ENCODE measurements at regions not wholly inside any gene's neighbourhood (a gene's known extent, or its start where the extent isn't known, plus 50 kb on each side); places are given as distances from the start of the nearest gene placed in this dataset.

- TF ChIP-seq ARNTL (CRISPR knock-in tag; IDR thresholded peaks at IDR 0.05; ENCODE audit: borderline replicate concordance, low read depth) (no peak), ZNF8 (CRISPR knock-in tag; IDR thresholded peaks at IDR 0.05) (no peak), BACH2 (CRISPR knock-in tag; IDR thresholded peaks at IDR 0.05; ENCODE audit: borderline replicate concordance) (no peak), ZC3H10 (CRISPR knock-in tag; IDR thresholded peaks at IDR 0.05) (no peak), OSR1 (CRISPR knock-in tag; IDR thresholded peaks at IDR 0.05) (no peak), PATZ1 (CRISPR knock-in tag; IDR thresholded peaks at IDR 0.05; ENCODE audit: borderline replicate concordance) (no peak), TCF4 (CRISPR knock-in tag; IDR thresholded peaks at IDR 0.05; ENCODE audit: borderline replicate concordance) (no peak), GLIS3 (CRISPR knock-in tag; IDR thresholded peaks at IDR 0.05) (no peak), ZNF70 (CRISPR knock-in tag; IDR thresholded peaks at IDR 0.05) (no peak), ZNF565 (CRISPR knock-in tag; conservative IDR thresholded peaks at IDR 0.05; ENCODE audit: low read depth) (no peak), CSDC2 (CRISPR knock-in tag; IDR thresholded peaks at IDR 0.05) (no peak), CREB5 (CRISPR knock-in tag; IDR thresholded peaks at IDR 0.05; ENCODE audit: low read depth) (no peak), RARB (CRISPR knock-in tag; IDR thresholded peaks at IDR 0.05) (no peak), ZFP3 (CRISPR knock-in tag; IDR thresholded peaks at IDR 0.05) (no peak), PPARA (CRISPR knock-in tag; IDR thresholded peaks at IDR 0.05; ENCODE audit: borderline replicate concordance) (no peak), ESRRG (CRISPR knock-in tag; IDR thresholded peaks at IDR 0.05) (no peak), SNAI2 (CRISPR knock-in tag; IDR thresholded peaks at IDR 0.05) (no peak)
- TF ChIP-seq, protein P1, sequence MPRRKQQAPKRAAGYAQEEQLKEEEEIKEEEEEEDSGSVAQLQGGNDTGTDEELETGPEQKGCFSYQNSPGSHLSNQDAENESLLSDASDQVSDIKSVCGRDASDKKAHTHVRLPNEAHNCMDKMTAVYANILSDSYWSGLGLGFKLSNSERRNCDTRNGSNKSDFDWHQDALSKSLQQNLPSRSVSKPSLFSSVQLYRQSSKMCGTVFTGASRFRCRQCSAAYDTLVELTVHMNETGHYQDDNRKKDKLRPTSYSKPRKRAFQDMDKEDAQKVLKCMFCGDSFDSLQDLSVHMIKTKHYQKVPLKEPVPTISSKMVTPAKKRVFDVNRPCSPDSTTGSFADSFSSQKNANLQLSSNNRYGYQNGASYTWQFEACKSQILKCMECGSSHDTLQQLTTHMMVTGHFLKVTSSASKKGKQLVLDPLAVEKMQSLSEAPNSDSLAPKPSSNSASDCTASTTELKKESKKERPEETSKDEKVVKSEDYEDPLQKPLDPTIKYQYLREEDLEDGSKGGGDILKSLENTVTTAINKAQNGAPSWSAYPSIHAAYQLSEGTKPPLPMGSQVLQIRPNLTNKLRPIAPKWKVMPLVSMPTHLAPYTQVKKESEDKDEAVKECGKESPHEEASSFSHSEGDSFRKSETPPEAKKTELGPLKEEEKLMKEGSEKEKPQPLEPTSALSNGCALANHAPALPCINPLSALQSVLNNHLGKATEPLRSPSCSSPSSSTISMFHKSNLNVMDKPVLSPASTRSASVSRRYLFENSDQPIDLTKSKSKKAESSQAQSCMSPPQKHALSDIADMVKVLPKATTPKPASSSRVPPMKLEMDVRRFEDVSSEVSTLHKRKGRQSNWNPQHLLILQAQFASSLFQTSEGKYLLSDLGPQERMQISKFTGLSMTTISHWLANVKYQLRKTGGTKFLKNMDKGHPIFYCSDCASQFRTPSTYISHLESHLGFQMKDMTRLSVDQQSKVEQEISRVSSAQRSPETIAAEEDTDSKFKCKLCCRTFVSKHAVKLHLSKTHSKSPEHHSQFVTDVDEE (CRISPR knock-in tag; IDR thresholded peaks at IDR 0.05): no peak
- TF ChIP-seq, protein P2, sequence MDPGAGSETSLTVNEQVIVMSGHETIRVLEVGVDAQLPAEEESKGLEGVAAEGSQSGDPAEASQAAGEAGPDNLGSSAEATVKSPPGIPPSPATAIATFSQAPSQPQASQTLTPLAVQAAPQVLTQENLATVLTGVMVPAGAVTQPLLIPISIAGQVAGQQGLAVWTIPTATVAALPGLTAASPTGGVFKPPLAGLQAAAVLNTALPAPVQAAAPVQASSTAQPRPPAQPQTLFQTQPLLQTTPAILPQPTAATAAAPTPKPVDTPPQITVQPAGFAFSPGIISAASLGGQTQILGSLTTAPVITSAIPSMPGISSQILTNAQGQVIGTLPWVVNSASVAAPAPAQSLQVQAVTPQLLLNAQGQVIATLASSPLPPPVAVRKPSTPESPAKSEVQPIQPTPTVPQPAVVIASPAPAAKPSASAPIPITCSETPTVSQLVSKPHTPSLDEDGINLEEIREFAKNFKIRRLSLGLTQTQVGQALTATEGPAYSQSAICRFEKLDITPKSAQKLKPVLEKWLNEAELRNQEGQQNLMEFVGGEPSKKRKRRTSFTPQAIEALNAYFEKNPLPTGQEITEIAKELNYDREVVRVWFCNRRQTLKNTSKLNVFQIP (CRISPR knock-in tag; IDR thresholded peaks at IDR 0.05; ENCODE audit: borderline replicate concordance, low read depth): no peak
- no peak for ATAC-seq
Measured at GRCh38 chr13:73995736-73996135, 138.5 kb downstream of the KLF12 start.

- TF ChIP-seq TOX (CRISPR knock-in tag; IDR thresholded peaks at IDR 0.05; ENCODE audit: borderline replicate concordance): no peak
- no peak for ATAC-seq
Measured at GRCh38 chr13:73993661-73994060, 140.5 kb downstream of the KLF12 start.

- ATAC-seq: no peak
- TF ChIP-seq ZC3H10 (CRISPR knock-in tag; IDR thresholded peaks at IDR 0.05) (no peak), GLIS3 (CRISPR knock-in tag; IDR thresholded peaks at IDR 0.05) (no peak), ESRRG (CRISPR knock-in tag; IDR thresholded peaks at IDR 0.05) (no peak), PATZ1 (CRISPR knock-in tag; IDR thresholded peaks at IDR 0.05; ENCODE audit: borderline replicate concordance) (no peak), CSRNP3 (CRISPR knock-in tag; IDR thresholded peaks at IDR 0.05) (no peak), ARNTL (CRISPR knock-in tag; IDR thresholded peaks at IDR 0.05; ENCODE audit: borderline replicate concordance, low read depth) (no peak)
Measured at GRCh38 chr13:73991884-73992283, 142.3 kb downstream of the KLF12 start.
